ENCODE measurements at regions not wholly inside any gene's neighbourhood (a gene's known extent, or its start where the extent isn't known, plus 50 kb on each side); places are given as distances from the start of the nearest gene placed in this dataset.

- no peak for DNase-seq
Observed at GRCh38 chr7:155138204-155138603, 68.1 kb downstream of the HTR5A start.

DNA sequence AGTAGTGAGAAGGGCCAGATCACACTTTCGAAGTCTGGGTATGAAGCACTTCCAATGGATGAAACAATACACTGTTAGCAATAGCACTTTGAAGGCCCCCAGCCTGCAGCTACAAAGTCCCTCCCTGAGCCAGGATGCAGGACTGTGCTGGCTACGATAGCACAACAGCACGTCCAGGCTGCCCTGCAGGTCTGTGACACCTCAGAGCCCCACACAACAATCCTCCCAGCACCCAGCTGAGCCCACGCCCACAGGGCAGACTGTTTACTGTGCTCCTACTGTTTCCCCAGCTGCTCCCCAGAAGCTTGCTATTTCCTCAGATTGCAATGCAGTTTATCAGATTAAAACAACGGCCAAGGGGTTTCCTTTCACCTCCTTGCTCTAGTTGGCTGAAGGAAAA, 71.4 kb downstream of the HTR5A start:
- DNase-seq, result no peak

DNA sequence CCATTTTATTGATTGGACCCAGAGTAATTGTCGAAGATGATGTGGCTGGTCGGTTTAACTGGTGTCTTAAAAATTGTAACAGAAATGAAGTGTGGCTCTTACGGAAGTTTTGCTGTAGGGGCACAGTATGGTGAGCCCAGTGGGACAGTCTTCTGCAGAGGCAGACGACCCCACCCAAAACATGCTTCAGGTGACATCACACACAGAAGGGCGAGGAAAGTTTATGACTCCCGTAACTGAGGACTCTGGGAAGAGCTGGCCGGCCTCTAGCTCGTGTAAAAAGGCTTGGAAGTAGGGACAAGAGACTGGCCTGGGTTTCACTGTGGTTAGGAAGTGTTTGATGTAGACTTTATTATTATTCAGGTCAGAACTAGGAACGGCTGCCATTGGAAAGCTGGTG, 73.3 kb downstream of the HTR5A start:
- no peak for DNase-seq

DNA sequence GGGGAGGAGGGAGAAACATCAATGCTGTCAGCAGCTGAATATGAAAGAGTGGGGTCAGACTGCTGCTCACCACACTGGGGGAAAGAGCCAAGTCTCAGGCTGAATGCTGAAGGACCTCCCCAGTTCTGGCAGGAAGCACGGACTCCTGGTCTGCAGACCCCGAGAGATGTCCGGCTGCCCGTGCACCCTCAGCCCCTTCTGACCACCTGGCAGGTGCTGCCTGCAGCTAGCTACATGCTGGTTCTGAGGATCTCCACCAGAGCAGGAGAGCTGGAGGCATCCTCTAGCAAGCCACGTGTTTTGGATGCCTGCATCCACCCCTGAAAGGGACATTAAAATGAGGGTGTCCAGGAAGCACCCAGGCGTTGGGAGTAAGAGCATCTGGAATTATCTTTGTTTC, 74.2 kb downstream of the HTR5A start:
- no peak for DNase-seq

DNA sequence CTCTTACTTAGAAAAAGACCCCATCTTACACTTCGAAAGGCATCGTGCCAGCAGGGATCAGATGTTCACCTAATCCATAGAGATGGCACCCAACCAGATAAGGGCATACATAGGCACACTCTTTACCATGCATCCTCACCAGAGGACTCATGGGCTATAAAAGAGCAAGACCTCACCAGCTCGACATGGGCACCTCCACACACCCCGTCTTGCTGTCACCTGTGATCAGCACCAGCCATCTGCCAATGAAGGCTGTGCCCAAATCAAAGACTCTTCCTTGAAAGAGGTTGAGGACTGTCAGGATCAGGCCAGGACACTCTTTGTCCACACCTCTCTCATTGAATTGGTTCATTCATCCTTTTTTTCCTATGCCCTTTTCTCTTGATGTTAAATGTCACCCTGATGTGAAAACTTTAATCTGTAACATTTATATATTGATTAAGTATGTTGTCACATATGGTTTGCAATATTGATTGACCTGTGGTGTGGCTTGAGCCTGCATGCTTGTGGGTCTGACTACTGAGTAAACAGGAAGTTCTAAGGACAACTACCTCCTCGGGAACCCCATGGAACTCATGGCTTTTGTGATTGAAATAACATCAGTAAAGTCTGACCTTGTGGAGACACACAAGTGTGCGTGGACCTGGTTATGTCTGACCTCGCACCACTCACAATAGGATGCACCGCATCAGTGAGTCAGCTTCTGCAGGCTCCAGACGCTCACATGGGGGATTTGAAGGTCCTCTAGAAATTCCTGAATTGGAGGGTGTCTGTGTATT, 75.5 kb downstream of the HTR5A start:
- no peak for DNase-seq

DNA sequence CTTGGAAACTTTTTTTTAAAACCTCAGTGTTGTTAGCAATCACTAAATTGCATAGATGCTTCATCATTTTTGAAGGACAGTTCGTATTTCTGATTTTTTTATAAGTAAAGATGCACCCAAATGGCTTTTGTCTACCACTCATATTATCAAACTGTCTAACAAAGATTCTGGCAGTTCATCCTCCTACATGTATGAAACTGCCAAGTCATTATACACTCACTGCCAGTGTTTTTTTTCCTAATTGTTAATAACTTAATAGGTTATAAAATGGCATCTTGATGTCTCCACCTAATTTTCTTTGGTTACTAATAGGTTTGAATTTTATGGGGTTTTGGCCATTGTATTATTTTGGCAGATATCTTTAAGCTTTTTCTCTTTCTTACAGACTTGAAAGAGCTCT, 77.0 kb downstream of the HTR5A start:
- DNase-seq, result no peak

GRCh38 chr7:155147624-155148023, 77.5 kb downstream of the HTR5A start:
- no peak for DNase-seq

GRCh38 chr7:155153676-155154075, 83.6 kb downstream of the HTR5A start:
- DNase-seq, result no peak

- DNase-seq, result no peak
Observed at GRCh38 chr7:155154586-155154985, 84.5 kb downstream of the HTR5A start.

DNA sequence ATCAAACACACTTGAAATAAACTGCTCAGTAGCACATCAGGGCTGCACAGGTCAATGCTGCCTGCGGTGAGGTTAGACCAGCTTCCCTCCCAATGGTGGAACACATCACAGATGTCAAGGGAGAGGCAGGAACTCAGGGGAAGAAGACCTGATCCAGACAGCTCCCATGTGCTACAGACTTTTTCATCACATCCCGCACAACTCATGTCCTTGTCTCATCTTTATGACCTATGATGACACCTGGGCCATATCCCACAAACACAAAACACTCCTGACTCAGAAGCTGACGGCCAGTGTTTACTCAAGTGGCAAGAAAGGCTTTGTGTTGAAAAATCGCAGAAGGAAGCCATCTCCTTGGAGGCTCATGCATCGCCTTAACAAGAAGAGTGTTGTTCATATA, 91.6 kb downstream of the HTR5A start:
- no peak for DNase-seq

- DNase-seq, result no peak
Observed at GRCh38 chr7:155162422-155162821, 92.3 kb downstream of the HTR5A start.

GRCh38 chr7:155163696-155164095, 93.6 kb downstream of the HTR5A start:
- DNase-seq, result no peak

DNA sequence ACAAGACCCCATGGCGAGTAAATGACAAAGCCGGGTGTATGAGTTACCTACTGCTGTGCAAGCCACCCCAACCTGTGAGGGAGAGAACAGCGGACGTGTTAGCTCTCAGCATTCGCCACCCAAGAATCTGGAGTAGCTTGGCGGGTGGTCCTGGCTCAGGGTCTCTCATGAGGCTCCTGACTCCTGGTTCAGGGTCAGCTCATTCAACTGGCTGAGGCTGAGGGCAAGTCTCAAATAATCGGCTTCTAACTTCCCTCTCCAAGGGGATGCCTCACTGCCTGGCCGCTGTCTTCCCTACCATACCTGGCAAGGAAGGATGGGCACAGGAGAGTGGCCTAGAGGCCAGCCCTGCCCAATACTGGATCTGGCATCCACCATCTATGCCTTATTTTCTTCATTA, 94.2 kb downstream of the HTR5A start:
- DNase-seq, result no peak

DNA sequence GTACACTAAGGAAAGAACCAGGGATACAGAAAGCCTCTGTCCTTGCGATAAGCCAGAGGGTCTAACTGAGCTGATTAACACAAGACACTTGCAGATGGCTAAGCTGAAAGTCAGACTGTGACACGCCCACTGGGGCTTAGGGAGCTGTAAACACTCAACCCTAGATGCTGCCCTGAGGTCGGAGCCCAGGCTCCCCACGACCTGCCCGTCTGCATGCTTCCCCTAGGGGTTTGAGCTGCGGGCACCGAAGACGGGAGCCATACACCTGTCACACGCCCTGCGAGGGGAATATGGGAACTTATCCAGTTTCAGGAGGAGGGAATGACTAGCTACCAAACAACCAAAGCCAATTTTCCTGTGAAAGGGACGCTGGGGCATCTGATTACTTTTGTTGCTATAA, 96.0 kb downstream of the HTR5A start:
- DNase-seq, result no peak

DNA sequence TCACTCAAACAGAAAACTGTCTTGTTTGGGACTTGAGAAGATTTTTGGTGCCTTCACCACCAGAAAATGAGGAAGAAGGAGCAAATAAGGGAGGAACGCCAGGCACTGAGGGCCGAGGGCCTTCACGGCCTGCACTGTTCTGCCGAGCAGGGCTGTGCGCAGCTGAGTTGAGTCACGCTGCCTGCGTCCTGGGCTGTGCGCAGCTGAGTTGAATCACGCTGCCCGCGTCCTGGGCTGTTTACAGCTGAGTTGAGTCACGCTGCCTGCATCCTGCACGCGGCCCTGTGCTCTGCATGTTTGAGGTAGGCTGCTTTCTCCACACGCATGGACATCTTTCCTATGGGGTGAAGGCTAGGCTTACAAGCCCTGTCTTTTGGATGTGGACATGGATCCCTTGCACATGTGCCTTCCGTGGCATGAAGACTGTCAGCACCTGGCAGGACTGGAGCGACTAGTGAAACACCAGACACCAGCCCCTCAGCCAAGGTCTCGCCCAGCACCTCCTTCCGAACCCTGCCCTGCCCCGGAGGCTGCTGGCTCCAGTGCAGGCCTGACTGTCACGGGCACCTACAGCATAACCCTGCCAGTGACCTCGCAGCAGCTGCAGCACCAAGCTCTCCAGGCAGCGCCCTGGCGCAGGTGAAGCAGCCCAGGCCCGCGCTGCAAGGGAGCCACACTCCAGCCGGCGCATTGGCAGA, 96.7 kb downstream of the HTR5A start:
- no peak for DNase-seq

- no peak for DNase-seq
Observed at GRCh38 chr7:155167706-155168365, 97.7 kb downstream of the HTR5A start.

DNA sequence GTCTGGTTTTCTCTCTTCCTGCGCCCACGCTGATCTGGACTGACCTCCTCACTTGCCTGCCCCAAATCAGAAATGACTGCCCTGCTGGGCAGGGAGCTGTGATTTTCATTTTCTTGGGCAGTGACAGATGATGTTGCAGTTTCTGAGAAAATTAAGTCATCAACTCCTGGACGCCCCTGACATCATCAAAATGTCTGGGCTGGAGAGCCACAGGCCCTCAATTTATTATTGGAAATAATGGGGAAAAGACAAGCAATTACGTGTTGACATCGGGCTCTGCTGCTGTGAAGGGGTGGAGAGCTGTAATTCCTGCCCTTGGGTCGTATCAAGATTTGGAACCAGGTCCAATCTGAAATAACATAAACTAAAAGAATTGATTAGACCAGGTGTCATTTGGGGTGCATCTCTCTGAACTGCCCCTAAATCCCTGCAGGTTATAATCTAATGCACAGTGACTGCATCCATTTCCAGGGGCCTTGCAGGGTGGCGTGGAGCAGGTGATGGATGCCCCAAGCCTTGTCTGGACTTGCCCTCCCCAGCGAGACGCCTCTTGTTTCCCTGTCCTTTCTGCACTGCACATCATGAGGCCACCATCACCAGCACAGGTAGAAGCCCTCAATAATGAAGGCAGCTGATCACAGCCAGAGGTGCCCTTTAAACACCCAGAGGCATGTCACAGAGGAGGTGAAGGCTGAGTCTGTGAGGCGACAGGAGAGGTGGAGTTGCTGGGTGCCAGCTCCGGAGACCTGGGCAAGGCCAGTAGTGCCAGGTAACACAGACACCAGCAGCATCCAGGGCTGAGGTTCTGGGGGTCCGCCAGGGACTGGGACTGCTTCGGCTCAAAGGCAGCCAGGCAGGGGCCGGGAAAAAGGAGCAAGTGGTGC, 98.7 kb downstream of the HTR5A start:
- DNase-seq, result no peak

DNA sequence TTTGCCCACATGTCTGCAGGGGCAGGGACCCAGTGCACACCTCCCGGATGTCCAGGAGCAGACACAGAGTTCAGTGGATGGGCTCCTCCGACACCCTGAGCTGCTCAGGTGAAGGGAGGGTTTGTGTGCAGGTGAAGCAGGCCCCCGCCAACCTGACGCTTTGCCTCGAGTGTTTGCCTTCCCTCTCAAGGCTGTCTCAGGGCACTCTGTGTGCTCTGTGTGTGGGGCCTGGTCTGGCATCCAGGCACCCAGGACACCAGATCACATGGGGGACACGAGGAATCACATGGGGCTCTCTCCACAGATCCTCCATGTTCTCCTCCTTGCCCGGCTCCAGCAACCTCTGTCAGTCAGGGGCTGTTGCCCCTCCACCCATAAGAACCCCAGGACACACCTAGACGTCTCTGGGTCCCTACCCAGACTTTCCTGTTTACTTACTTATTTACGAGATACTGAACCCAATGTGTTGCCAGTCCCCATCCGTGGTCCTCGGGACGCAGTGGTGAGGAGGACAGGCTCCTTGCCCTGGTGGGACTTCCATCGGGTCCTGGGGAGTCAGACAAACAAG, 99.5 kb downstream of the HTR5A start:
- DNase-seq, result no peak

- DNase-seq, result no peak
Observed at GRCh38 chr7:155170331-155170730, 100.2 kb downstream of the HTR5A start.

DNA sequence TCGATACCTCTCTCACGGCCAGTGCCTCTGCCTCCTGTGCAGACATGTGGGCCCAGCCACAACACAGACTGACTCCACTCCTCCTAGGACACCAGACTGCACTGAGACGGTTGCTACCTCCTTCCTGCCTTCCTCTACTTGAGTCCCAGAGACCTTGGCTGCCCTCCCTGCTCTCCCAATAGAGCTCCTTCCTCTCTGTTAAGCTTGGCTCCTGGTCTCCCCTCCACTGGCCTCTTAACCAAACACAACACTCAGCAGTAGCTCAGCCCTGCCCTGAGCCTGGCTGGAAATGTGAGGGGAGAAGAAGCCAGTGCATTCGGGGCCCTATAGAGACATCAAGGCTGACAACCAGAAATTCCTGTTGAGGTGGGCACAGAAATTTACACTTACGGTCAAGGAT, 102.0 kb downstream of the HTR5A start:
- DNase-seq, result no peak

DNA sequence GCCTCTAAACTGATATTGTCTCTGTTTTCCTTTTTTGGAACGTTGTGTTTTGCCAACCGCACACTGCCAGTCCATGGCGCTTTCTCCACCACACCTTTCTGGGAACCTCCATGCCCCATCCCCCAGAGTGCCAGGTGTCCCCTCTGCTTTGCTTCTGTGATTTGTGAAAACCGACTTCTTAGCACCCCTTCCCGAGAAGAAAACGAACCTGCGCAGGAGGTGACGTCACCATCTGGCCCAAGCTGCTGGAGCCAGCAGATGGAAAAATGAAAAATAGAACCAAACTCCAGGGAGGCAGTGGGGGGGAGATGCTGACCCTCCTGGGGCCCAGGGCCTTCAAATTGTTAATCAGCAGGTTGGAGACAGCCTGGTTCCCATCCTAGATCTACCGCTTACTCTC, 103.8 kb downstream of the HTR5A start:
- no peak for DNase-seq

- DNase-seq, result no peak
Observed at GRCh38 chr7:155178096-155178495, 108.0 kb downstream of the HTR5A start.

Measured in renal pelvis (tissue), 1 donor.